PC-9 (cell line): ENCODE measurements at regions not wholly inside any gene's neighbourhood (a gene's known extent, or its start where the extent isn't known, plus 50 kb on each side); places are given as distances from the start of the nearest gene placed in this dataset.
A peak's percentile ranks its signal among the peaks of the same experiment; 100 is the strongest.

Experiments
- BruUV-seq: library from RNA; stranded (reverse); fragments of 400-500 nt; replicated peaks from 2 replicates; lab custom pipeline; 2021; lab: Mats Ljungman, UMichigan
- CTCF ChIA-PET: fragments of 300-600 bp; sonication (Branson Sonifier 250); formaldehyde crosslinking; loops from one replicate; lab custom pipeline; 2022; ENCODE audit warnings: antibody characterized with exemption; lab: Charles Lee
- POLR2A ChIA-PET: fragments of 300-600 bp; sonication (Branson Sonifier 250); formaldehyde crosslinking; loops from one replicate; lab custom pipeline; 2022; ENCODE audit warnings: antibody characterized with exemption; ENCODE audit not compliant: unreplicated experiment; lab: Charles Lee
- DNase-seq, 2 experiments: peaks; one replicate each; pipeline versions ENCODE4 v3.0.0 to v3.0.0-alpha.2; 2015 to 2022; ENCODE audit warnings: mixed read lengths in 1 of 2
- H2AFZ ChIP-seq: fragments of 200-600 bp; sonication (generic); 2 replicates; pipeline ENCODE4 v1.8.1; 2017; ENCODE audit warnings: antibody characterized with exemption
- H3F3A ChIP-seq: fragments of 200-600 bp; sonication (generic); 2 replicates; pipeline ENCODE4 v1.8.1; 2017; ENCODE audit warnings: antibody characterized with exemption, mild to moderate bottlenecking, low read depth; ENCODE audit not compliant: insufficient read depth
- H3K27ac ChIP-seq: fragments of 200-600 bp; sonication (generic); 2 replicates; pipeline ENCODE4 v1.6.1; 2016; ENCODE audit warnings: mixed run types
- H3K27me3 ChIP-seq: fragments of 200-600 bp; sonication (generic); 2 replicates; pipeline ENCODE4 v1.6.1; 2016; ENCODE audit warnings: low read depth, mixed run types; ENCODE audit not compliant: insufficient read depth
- H3K36me3 ChIP-seq: fragments of 200-600 bp; sonication (generic); 2 replicates; pipeline ENCODE4 v1.6.1; 2016; ENCODE audit warnings: low read depth, mixed run types
- H3K4me1 ChIP-seq: fragments of 200-600 bp; sonication (generic); replicated peaks from 2 replicates; pipeline ENCODE4 v1.6.1; 2016; ENCODE audit warnings: mixed run types; ENCODE audit not compliant: insufficient read depth
- H3K4me2 ChIP-seq: fragments of 200-600 bp; sonication (generic); 2 replicates; pipeline ENCODE4 v1.6.1; 2017; ENCODE audit warnings: mixed run types
- H3K4me3 ChIP-seq: fragments of 200-600 bp; sonication (generic); 2 replicates; pipeline ENCODE4 v1.6.1; 2016; ENCODE audit warnings: mixed run types
- H3K79me2 ChIP-seq: fragments of 200-600 bp; sonication (generic); 2 replicates; pipeline ENCODE4 v1.6.1; 2017; ENCODE audit warnings: low read depth, mixed run types
- H3K9me2 ChIP-seq: fragments of 200-600 bp; sonication (generic); 2 replicates; pipeline ENCODE4 v1.8.1; 2017; ENCODE audit warnings: mild to moderate bottlenecking; ENCODE audit not compliant: insufficient read depth
- H3K9me3 ChIP-seq: fragments of 200-600 bp; sonication (generic); 2 replicates; pipeline ENCODE4 v1.8.1; 2016; ENCODE audit warnings: low read depth; ENCODE audit not compliant: insufficient read depth
- H4K20me1 ChIP-seq: fragments of 200-600 bp; sonication (generic); 2 replicates; pipeline ENCODE4 v1.8.1; 2017; ENCODE audit not compliant: insufficient read depth
- EZH2 ChIP-seq: fragments of 200-600 bp; sonication (generic); IDR thresholded peaks from 2 replicates; pipeline ENCODE4 v1.8.0; 2017; ENCODE audit warnings: antibody characterized with exemption, low read depth
- intact Hi-C: fragments of 100-400 bp; cut with micrococcal nuclease; formaldehyde crosslinking; loops from one replicate; pipeline ENCODE4 v1.10.0; 2022; ENCODE audit not compliant: unreplicated experiment
- TF ChIP-seq, protein P1 (sequence below): fragments of 200-600 bp; sonication (generic); conservative IDR thresholded peaks from 2 replicates; pipeline ENCODE4 v1.6.1; 2017; ENCODE audit warnings: mixed run types, antibody characterized with exemption, mild to moderate bottlenecking, moderate library complexity

DNA sequence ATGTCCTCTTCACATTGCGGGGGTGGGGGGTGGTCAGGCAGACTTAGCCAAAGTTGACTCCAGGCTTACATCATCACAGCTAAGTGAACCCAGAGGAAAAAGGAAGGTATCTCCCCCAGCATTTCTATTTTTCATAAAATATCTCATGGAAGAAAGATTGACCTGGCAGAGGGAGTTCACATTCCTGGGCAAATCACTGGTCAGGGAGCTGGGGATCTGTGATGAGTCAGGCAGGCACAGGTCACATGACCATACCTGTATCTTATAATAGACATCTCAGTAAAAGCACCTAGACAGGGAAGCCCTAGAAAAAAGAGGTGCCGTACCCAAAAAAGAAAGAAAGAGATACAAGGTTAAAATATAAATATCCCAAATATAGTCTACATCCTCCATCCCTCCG is 57.3 kb upstream of the WWC1 start:
- no peaks in the 10 kb centered on the region for H3K36me3 ChIP-seq
- no peak overlapping the region for H3K27ac ChIP-seq
- no peaks in the 10 kb centered on the region; the same call in 1 of the 2 replicates for H3K9me3 ChIP-seq
- ChIA-PET POLR2A (interaction anchor here (0.5 kb wide), 1 partner anchor 607 kb away, joined by 5 read pairs; no protein-coding TSS in a partner anchor), CTCF (no interaction called here)
- no peak overlapping the region for H2AFZ ChIP-seq
- no peak overlapping the region for H3K4me3 ChIP-seq
- H3K79me2 ChIP-seq: no peaks in the 10 kb centered on the region
- peaks cover 13% of the 10 kb centered on the region; the same call in 1 of the 2 replicates for H3K27me3 ChIP-seq
- no peaks in the 10 kb centered on the region for H3F3A ChIP-seq
- no peaks in the 10 kb centered on the region for H3K4me1 ChIP-seq
- intact Hi-C loops: no loop called here
- no TSS peak for BruUV-seq
- peak in 1 of 2 experiments; percentile 8 for DNase-seq
- no peaks in the 10 kb centered on the region for H4K20me1 ChIP-seq
- no peak for TF ChIP-seq EZH2
- TF ChIP-seq, protein P1, sequence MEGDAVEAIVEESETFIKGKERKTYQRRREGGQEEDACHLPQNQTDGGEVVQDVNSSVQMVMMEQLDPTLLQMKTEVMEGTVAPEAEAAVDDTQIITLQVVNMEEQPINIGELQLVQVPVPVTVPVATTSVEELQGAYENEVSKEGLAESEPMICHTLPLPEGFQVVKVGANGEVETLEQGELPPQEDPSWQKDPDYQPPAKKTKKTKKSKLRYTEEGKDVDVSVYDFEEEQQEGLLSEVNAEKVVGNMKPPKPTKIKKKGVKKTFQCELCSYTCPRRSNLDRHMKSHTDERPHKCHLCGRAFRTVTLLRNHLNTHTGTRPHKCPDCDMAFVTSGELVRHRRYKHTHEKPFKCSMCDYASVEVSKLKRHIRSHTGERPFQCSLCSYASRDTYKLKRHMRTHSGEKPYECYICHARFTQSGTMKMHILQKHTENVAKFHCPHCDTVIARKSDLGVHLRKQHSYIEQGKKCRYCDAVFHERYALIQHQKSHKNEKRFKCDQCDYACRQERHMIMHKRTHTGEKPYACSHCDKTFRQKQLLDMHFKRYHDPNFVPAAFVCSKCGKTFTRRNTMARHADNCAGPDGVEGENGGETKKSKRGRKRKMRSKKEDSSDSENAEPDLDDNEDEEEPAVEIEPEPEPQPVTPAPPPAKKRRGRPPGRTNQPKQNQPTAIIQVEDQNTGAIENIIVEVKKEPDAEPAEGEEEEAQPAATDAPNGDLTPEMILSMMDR: no peak
- H3K4me2 ChIP-seq: no peak overlapping the region
- H3K9me2 ChIP-seq: no peaks in the 10 kb centered on the region

DNA sequence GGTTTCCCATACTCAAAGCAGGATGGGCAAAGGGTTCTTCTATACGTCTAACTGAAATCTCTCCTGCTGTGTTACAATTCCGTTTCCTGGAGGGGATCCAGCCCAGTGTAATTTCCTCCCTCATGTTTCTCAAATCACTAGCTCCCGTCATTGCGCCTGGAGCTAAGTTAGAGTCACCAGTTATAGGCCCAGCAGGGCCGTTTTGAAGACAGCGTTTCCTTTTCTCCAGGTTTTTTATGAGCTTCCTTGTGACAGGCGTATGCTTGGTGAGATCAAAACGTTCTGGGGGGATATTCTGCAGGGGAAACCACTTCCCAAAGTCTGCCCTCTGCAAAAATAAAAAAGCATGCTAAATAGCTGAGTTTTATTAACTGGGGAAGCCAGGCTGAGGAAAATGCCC is 53.0 kb upstream of the WWC1 start:
- Histone ChIP-seq H2AFZ (no peak overlapping the region), H3K4me1 (no peaks in the 10 kb centered on the region), H3K36me3 (no peaks in the 10 kb centered on the region), H3K27me3 (peaks cover 17% of the 10 kb centered on the region; the same call in 1 of the 2 replicates), H3K4me3 (no peak overlapping the region), H3F3A (no peaks in the 10 kb centered on the region), H3K27ac (no peak overlapping the region), H4K20me1 (no peaks in the 10 kb centered on the region), H3K9me3 (no peaks in the 10 kb centered on the region), H3K4me2 (no peak overlapping the region), H3K79me2 (no peaks in the 10 kb centered on the region), H3K9me2 (no peaks in the 10 kb centered on the region)
- POLR2A ChIA-PET: no interaction called here
- BruUV-seq: no TSS peak
- no peak for DNase-seq
- TF ChIP-seq EZH2: no peak
- TF ChIP-seq, protein P1: no peak
- CTCF ChIA-PET: no interaction called here
- intact Hi-C loops: no loop called here

GRCh38 chr5:168239325-168239724 is 52.1 kb upstream of the WWC1 start:
- Histone ChIP-seq H4K20me1 (no peaks in the 10 kb centered on the region), H3F3A (no peaks in the 10 kb centered on the region), H3K36me3 (no peaks in the 10 kb centered on the region), H3K9me2 (no peaks in the 10 kb centered on the region), H3K4me2 (no peak overlapping the region), H3K9me3 (no peaks in the 10 kb centered on the region), H3K4me3 (no peak overlapping the region), H2AFZ (no peak overlapping the region), H3K27ac (no peak overlapping the region), H3K79me2 (no peaks in the 10 kb centered on the region), H3K27me3 (peaks cover 22% of the 10 kb centered on the region; the same call in 1 of the 2 replicates), H3K4me1 (no peaks in the 10 kb centered on the region)
- no TSS peak for BruUV-seq
- intact Hi-C loops: no loop called here
- no peak for DNase-seq
- TF ChIP-seq EZH2: no peak
- TF ChIP-seq, protein P1: no peak
- ChIA-PET POLR2A (no interaction called here), CTCF (no interaction called here)
